HepG2 (cell line): ENCODE measurements at regions not wholly inside any gene's neighbourhood (a gene's known extent, or its start where the extent isn't known, plus 50 kb on each side); places are given as distances from the start of the nearest gene placed in this dataset.

Source experiments
- IRF1 ChIP-seq: sonication (generic); formaldehyde crosslinking; IDR thresholded peaks from 2 replicates; pipeline ENCODE4 v1.4.0; 2020; ENCODE audit warnings: low read depth, mild to moderate bottlenecking, missing genetic modification reagents
- IRF9 ChIP-seq: sonication (generic); formaldehyde crosslinking; IDR thresholded peaks from 2 replicates; pipeline ENCODE4 v1.8.0; 2022; ENCODE audit warnings: missing genetic modification reagents, mild to moderate bottlenecking, borderline replicate concordance
- NFYC ChIP-seq: IDR thresholded peaks from 2 replicates; pipeline ENCODE4 v1.6.1; 2016; ENCODE audit warnings: missing genetic modification reagents, missing compliant biosample characterization
- STAT6 ChIP-seq: sonication (generic); formaldehyde crosslinking; IDR thresholded peaks from 2 replicates; pipeline ENCODE4 v1.4.0; 2020; ENCODE audit warnings: missing genetic modification reagents, mild to moderate bottlenecking, borderline replicate concordance
- XBP1 ChIP-seq: sonication (generic); formaldehyde crosslinking; IDR thresholded peaks from 2 replicates; pipeline ENCODE4 v1.5.0; 2020; ENCODE audit warnings: missing genetic modification reagents
- ZZZ3 ChIP-seq: sonication (generic); formaldehyde crosslinking; IDR thresholded peaks from 2 replicates; pipeline ENCODE4 v1.4.0; 2020; ENCODE audit warnings: missing genetic modification reagents, mild to moderate bottlenecking, borderline replicate concordance

GRCh38 chr7:25862261-25863004 is 289.6 kb upstream of the NFE2L3 start (continued):
- no peak for TF ChIP-seq IRF1 (CRISPR knock-in tag)
- no peak for TF ChIP-seq XBP1 (CRISPR knock-in tag)
- TF ChIP-seq STAT6, result no peak
- peak; percentile 35; the same call in 1 of the 2 replicates for TF ChIP-seq NFYC (CRISPR knock-in tag)
- no peak for TF ChIP-seq ZZZ3 (CRISPR knock-in tag)
- no peak for TF ChIP-seq IRF9
